Psoas muscle (tissue), 7 donors: ENCODE measurements at regions not wholly inside any gene's neighbourhood (a gene's known extent, or its start where the extent isn't known, plus 50 kb on each side); places are given as distances from the start of the nearest gene placed in this dataset.
A peak's percentile ranks its signal among the peaks of the same experiment; 100 is the strongest.

Source experiments
- ATAC-seq, 4 donors: fragments of 200-7000 bp; cut with Tn5 transposase; one replicate each; pipeline ENCODE4 v1.9.1; 2020; ENCODE audit warnings: moderate library complexity in 3 of 4, mild to moderate bottlenecking in 2 of 4
- DNase-seq, 2 donors: peaks; one replicate each; pipeline ENCODE4 v3.0.0-alpha.2; 2020
- H3K27ac ChIP-seq: fragments of 200-600 bp; one replicate; pipeline ENCODE4 v1.8.0; 2022
- H3K27me3 ChIP-seq, 3 donors: fragments of 200-600 bp in 1 of 3; one replicate each; pipeline versions ENCODE4 v1.6.1 to v1.8.0; 2013 to 2022; ENCODE audit warnings: low read length in 2 of 3, mild to moderate bottlenecking in 2 of 3, moderate library complexity in 1 of 3; ENCODE audit not compliant: insufficient read depth in 3 of 3
- H3K36me3 ChIP-seq, 2 donors: fragments of 200-600 bp in 1 of 2; one replicate each; pipeline versions ENCODE4 v1.6.1 to v1.8.0; 2013 to 2022; ENCODE audit warnings: low read depth in 1 of 2, mild to moderate bottlenecking in 1 of 2, moderate library complexity in 1 of 2; ENCODE audit not compliant: insufficient read depth in 1 of 2
- H3K4me1 ChIP-seq: fragments of 200-600 bp; one replicate; pipeline ENCODE4 v1.8.0; 2022
- H3K4me3 ChIP-seq: fragments of 200-600 bp; one replicate; pipeline ENCODE4 v1.8.0; 2022; ENCODE audit warnings: mild to moderate bottlenecking
- H3K9me3 ChIP-seq: fragments of 200-600 bp; one replicate; pipeline ENCODE4 v1.8.0; 2022
- CTCF ChIP-seq: fragments of 200-600 bp; IDR thresholded peaks from one replicate; pipeline ENCODE4 v1.8.0; 2022; ENCODE audit warnings: antibody characterized with exemption
- WGBS, 3 donors: extraction: QIAGEN DNeasy Blood & Tissue Kit; methylation state at CpG; one replicate each; pipeline versions ENCODE4 v1.1.6 to v1.1.7; 2013; 5-methylcytosine and 5-hydroxymethylcytosine counted together
- intact Hi-C, 2 donors: fragments of 100-400 bp; cut with DNase I; formaldehyde crosslinking; loops; one replicate each; pipeline versions ENCODE4 v1.11.0 to v1.14.2; 2022
- donor health status: healthy with polysubstance abuse.
- donor health status: DM: no; HTN: no; CAD: no; lungs with moderate emphysema.
- donor health status: Bipolar disorder and iron deficiency.
- donor health status: healthy.
- donor health status: DM: yes; HTN: yes; CAD: no.
- donor health status: DM: no; HTN: no; CAD: no.
- donor health status: DM: yes; HTN: yes; CAD: no.

- no peaks in the 10 kb centered on the region for H3K27me3 ChIP-seq
- ATAC-seq (no peak), DNase-seq (no peak)
- intact Hi-C loops, result no loop called here
- no peaks in the 10 kb centered on the region for H3K36me3 ChIP-seq
- H3K27ac ChIP-seq, result no peak overlapping the region
- no peak overlapping the region for H3K4me3 ChIP-seq
- 36 to 47% (median 41%) methylated on average over 5 of the region's 5 CpGs for WGBS, 3 donors
- H3K4me1 ChIP-seq, result peaks cover 11% of the 10 kb centered on the region
- no peak for TF ChIP-seq CTCF
- H3K9me3 ChIP-seq, result no peaks in the 10 kb centered on the region
Measured at GRCh38 chr11:112612250-112612849, 348.9 kb upstream of the NCAM1 start.

GRCh38 chr11:112613051-112613972 is 347.9 kb upstream of the NCAM1 start:
- DNase-seq (no peak), ATAC-seq (peak; percentile 47 to 65 (median 53))
- H3K36me3 ChIP-seq, result no peaks in the 10 kb centered on the region
- TF ChIP-seq CTCF, result no peak
- H3K9me3 ChIP-seq, result no peaks in the 10 kb centered on the region
- 35 to 43% (median 40%) methylated on average over 8 of the region's 8 CpGs for WGBS, 3 donors
- H3K4me3 ChIP-seq, result no peak overlapping the region
- intact Hi-C loops, result no loop called here
- H3K27ac ChIP-seq, result no peak overlapping the region
- peaks cover 11% of the 10 kb centered on the region for H3K4me1 ChIP-seq
- H3K27me3 ChIP-seq, result no peaks in the 10 kb centered on the region

- no peak for ATAC-seq
Measured at GRCh38 chr11:112614605-112615004, 346.6 kb upstream of the NCAM1 start.

GRCh38 chr11:112615238-112615637 is 346.0 kb upstream of the NCAM1 start:
- TF ChIP-seq CTCF, result no peak
- DNase-seq, result no peak
- Histone ChIP-seq H3K27ac (no peak overlapping the region), H3K4me1 (peaks cover 11% of the 10 kb centered on the region), H3K4me3 (no peak overlapping the region), H3K36me3 (no peaks in the 10 kb centered on the region), H3K9me3 (no peaks in the 10 kb centered on the region), H3K27me3 (no peaks in the 10 kb centered on the region)
- intact Hi-C loops, result no loop called here
- ATAC-seq, result no peak

More at GRCh38 chr11:112614605-112615004, 346.6 kb upstream of the NCAM1 start:
- H3K9me3 ChIP-seq, result no peaks in the 10 kb centered on the region
- no peaks in the 10 kb centered on the region for H3K36me3 ChIP-seq
- TF ChIP-seq CTCF, result no peak
- H3K4me1 ChIP-seq, result peaks cover 11% of the 10 kb centered on the region
- DNase-seq, result no peak
- no peak overlapping the region for H3K27ac ChIP-seq
- H3K27me3 ChIP-seq, result no peaks in the 10 kb centered on the region
- WGBS, 3 donors, result 87 to 97% (median 92%) methylated on average over 1 of the region's 1 CpG
- intact Hi-C loops, result no loop called here
- H3K4me3 ChIP-seq, result no peak overlapping the region
